Right forelimb (tissue), 1 donor: ENCODE measurements at regions not wholly inside any gene's neighbourhood (a gene's known extent, or its start where the extent isn't known, plus 50 kb on each side); places are given as distances from the start of the nearest gene placed in this dataset.
A peak's percentile ranks its signal among the peaks of the same experiment; 100 is the strongest.
"Not testable (repeated sequence)": the region's sequence is repeated elsewhere in the genome, so short reads cannot be mapped to it uniquely, and the experiment has no call there.

ENCODE experiments used
- DNase-seq: peaks from one replicate; pipeline ENCODE4 v3.0.0-alpha.2; 2018

GRCh38 chrX:139198936-139199335, 331.6 kb upstream of the F9 start:
- no peak for DNase-seq

- DNase-seq = no peak
Observed at GRCh38 chrX:139196890-139197289, 333.6 kb upstream of the F9 start.

GRCh38 chrX:139194571-139195280, 335.8 kb upstream of the F9 start:
- DNase-seq = peak; percentile 52

GRCh38 chrX:139192386-139192961, 338.1 kb upstream of the F9 start:
- DNase-seq = no peak

GRCh38 chrX:139191746-139192385, 338.7 kb upstream of the F9 start:
- DNase-seq = no peak

- DNase-seq = no peak
Observed at GRCh38 chrX:139191286-139191685, 339.3 kb upstream of the F9 start.

GRCh38 chrX:139187738-139188137, 342.8 kb upstream of the F9 start:
- no peak for DNase-seq

GRCh38 chrX:139186991-139187390, 343.5 kb upstream of the F9 start:
- DNase-seq = no peak

- no peak for DNase-seq
Observed at GRCh38 chrX:139179592-139179991, 350.9 kb upstream of the F9 start.

GRCh38 chrX:139178980-139179379, 351.6 kb upstream of the F9 start:
- DNase-seq = no peak

GRCh38 chrX:139172731-139173130, 357.8 kb upstream of the F9 start:
- no peak for DNase-seq

GRCh38 chrX:139170526-139171173, 359.9 kb upstream of the F9 start:
- DNase-seq = no peak

GRCh38 chrX:139167282-139167681, 363.3 kb upstream of the F9 start:
- no peak for DNase-seq

GRCh38 chrX:139158256-139158655, 372.3 kb upstream of the F9 start:
- no peak for DNase-seq

- no peak for DNase-seq
Observed at GRCh38 chrX:139156356-139156755, 374.2 kb upstream of the F9 start.

- DNase-seq = not testable (repeated sequence)
Observed at GRCh38 chrX:139146625-139147024, 383.9 kb upstream of the F9 start.

GRCh38 chrX:139141370-139141769, 389.2 kb upstream of the F9 start:
- DNase-seq = no peak

- no peak for DNase-seq
Observed at GRCh38 chrX:139134316-139134715, 396.2 kb upstream of the F9 start.

- no peak for DNase-seq
Observed at GRCh38 chrX:139126493-139126892, 404.0 kb upstream of the F9 start.

GRCh38 chrX:139125916-139126315, 404.6 kb upstream of the F9 start:
- no peak for DNase-seq

- no peak for DNase-seq
Observed at GRCh38 chrX:139121616-139122286, 408.8 kb upstream of the F9 start.

GRCh38 chrX:139120760-139121159, 409.2 kb upstream of the FGF13 start:
- no peak for DNase-seq

- DNase-seq = no peak
Observed at GRCh38 chrX:139113708-139114107, 402.2 kb upstream of the FGF13 start.
